Left lobe of liver (tissue), 2 donors: ENCODE measurements at regions not wholly inside any gene's neighbourhood (a gene's known extent, or its start where the extent isn't known, plus 50 kb on each side); places are given as distances from the start of the nearest gene placed in this dataset.

Experiments used
- ATAC-seq: fragments of 200-7000 bp; cut with Tn5 transposase; one replicate; pipeline ENCODE4 v1.9.1; 2020; ENCODE audit warnings: mild to moderate bottlenecking, moderate library complexity
- DNase-seq: peaks from one replicate; pipeline ENCODE4 v3.0.0-alpha.2; 2020; ENCODE audit warnings: low spot score
- donor health status: DM: no; HTN: no; CAD: no; lungs with moderate emphysema.
- donor health status: DM: no; HTN: yes; CAD: no.

- no peak for ATAC-seq
These were observed 66.9 kb upstream of the SEMA3A start for GRCh38 chr7:84261509-84261908.

GRCh38 chr7:84258628-84259027 lies 64.0 kb upstream of the SEMA3A start:
- no peak for ATAC-seq
- no peak for DNase-seq

More at GRCh38 chr7:84261509-84261908, 66.9 kb upstream of the SEMA3A start:
- DNase-seq = no peak

GRCh38 chr7:84256571-84256971 lies 62.0 kb upstream of the SEMA3A start:
- DNase-seq = no peak
- ATAC-seq = no peak

DNA sequence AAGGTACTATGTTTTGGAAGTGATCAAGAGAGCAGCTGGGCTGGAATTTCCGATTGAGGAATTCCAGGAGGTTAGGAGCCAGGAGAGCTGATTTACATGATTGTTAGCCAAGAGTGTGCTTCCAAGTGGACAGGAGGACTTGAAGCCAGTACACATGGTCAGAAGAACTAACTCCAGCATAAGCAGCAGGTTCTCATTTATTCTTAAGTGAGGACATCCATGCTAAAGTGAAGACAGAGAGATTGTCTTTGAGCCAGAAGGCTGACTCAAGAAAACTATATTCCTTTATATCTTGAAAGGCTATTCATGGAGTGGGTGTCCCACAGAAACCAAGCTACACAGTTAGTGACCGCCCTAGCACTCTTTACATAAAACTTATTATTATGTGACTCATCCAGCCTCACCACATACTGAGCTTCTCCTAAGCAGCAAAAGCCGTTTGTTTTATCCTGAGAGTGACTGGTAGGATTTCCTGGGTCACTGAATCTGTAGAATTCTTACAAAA lies 56.7 kb upstream of the SEMA3A start:
- DNase-seq (no peak), ATAC-seq (no peak)

DNA sequence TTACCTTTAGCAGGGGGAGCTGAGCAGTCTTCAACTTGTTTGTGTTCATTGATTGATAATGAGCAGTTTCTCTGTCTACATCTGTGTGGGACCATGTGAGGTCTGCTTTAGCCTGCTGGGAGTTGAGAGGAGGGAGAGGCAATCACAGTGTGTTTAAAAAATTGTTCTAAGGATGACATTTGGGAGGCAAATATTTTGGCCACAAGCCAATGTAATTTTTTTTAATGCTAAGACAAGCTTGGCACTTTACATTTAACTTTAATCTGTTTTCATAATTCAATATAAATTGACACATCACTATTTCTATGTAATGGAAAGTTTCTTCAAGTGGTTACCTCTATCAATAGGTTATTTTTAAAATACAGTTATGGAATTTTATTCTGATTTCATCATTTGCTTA lies 55.9 kb upstream of the SEMA3A start:
- DNase-seq (no peak), ATAC-seq (no peak)

DNA sequence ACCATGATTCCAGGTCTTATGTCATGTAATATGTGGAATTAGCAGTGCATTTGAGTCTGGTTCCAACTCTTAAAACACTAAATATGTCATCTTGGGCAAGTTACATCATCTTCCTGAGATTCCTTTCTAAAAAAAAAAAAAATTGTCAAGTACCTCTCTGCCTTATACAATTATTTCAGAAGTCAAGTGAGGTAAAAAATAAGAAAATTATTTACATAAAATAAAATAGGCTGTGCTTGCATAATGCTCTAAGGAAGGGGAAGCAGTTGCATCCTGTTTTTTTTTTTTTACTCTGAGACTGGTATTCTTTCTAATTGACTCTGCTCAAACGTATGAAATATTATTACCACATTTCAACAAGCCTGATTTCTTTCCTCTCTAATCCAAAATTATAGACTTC lies 55.1 kb upstream of the SEMA3A start:
- ATAC-seq (no peak), DNase-seq (no peak)

GRCh38 chr7:84248843-84249242 lies 54.3 kb upstream of the SEMA3A start:
- DNase-seq = no peak
- ATAC-seq = peak; percentile 27

- DNase-seq (no peak), ATAC-seq (no peak)
These were observed 53.7 kb upstream of the SEMA3A start for GRCh38 chr7:84248267-84248666.

DNA sequence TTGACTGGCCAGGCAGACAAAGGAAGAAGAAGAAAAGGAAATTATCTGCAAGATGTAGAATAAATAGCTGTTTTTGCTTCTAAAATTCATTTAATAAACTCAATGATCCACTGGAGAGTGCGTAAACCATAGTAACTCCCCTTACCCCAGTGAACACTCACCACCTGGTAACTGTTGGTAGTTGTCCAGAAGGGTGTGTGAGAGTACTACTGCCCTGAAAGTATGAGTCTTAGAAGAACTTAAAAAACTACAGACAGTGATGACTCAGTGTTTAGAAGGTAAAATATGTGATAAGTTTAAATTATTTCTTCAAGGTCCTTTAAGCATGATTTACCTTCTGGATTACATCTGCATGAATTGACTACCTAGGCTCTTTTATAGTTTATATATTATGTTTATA lies 53.0 kb upstream of the SEMA3A start:
- ATAC-seq (no peak), DNase-seq (no peak)

DNA sequence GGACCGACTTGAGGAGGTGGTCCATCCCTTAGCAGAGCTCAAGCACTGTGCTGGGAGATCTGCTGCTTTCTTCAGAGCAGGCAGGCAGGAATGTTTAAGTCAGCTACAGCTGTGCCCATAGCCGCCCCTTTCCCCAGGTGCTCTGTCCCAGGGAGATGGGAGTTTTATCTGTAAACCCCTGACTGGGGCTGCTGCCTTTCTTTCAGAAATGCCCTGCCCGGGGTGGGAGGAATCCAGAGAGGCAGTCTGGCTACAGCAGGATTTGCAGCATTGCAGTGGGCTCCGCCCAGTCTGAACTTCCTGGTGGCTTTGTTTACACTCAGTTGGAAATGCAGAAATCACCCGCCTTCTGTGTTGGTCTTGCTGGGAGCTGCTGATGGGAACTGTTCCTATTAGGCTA lies 51.2 kb upstream of the SEMA3A start:
- DNase-seq (no peak), ATAC-seq (no peak)
